ENCODE measurements at regions not wholly inside any gene's neighbourhood (a gene's known extent, or its start where the extent isn't known, plus 50 kb on each side); places are given as distances from the start of the nearest gene placed in this dataset.

- Histone ChIP-seq H3K36me3 (ENCODE audit: insufficient read depth, insufficient read length, low read length) (no peaks in the 10 kb centered on the region), H3K4me1 (ENCODE audit: insufficient read depth, insufficient read length) (no peaks in the 10 kb centered on the region), H3K4me3 (ENCODE audit: insufficient read length, low read depth) (no peak overlapping the region), H3K9me3 (ENCODE audit: insufficient read depth, low read length) (no peaks in the 10 kb centered on the region), H3K9ac (ENCODE audit: insufficient read length, low read depth) (no peak overlapping the region), H3K27me3 (ENCODE audit: insufficient read depth, insufficient read length) (no peaks in the 10 kb centered on the region)
- TF ChIP-seq YY1 (IDR thresholded peaks at IDR 0.05; ENCODE audit: insufficient read depth, insufficient read length) (no peak), ZNF274 (IDR thresholded peaks at IDR 0.05; ENCODE audit: low read depth, low read length) (no peak), SUZ12 (IDR thresholded peaks at IDR 0.05; ENCODE audit: extremely low read depth, insufficient read depth, insufficient read length) (no peak)
- DNase-seq (ENCODE audit: low read depth, low spot score): no peak
Observed at GRCh38 chr4:133402616-133403015, 253.5 kb downstream of the PCDH10 start.

- DNase-seq (ENCODE audit: low read depth, low spot score): no peak
Observed at GRCh38 chr4:133394971-133395627, 246.0 kb downstream of the PCDH10 start.

GRCh38 chr4:133390198-133390855, 241.2 kb downstream of the PCDH10 start:
- Histone ChIP-seq H3K4me1 (ENCODE audit: insufficient read depth, insufficient read length) (no peaks in the 10 kb centered on the region), H3K36me3 (ENCODE audit: insufficient read depth, insufficient read length, low read length) (no peaks in the 10 kb centered on the region), H3K27me3 (ENCODE audit: insufficient read depth, insufficient read length) (no peaks in the 10 kb centered on the region), H3K9me3 (ENCODE audit: insufficient read depth, low read length) (no peaks in the 10 kb centered on the region; the same call in 1 of the 2 replicates), H3K4me3 (ENCODE audit: insufficient read length, low read depth) (no peak overlapping the region), H3K9ac (ENCODE audit: insufficient read length, low read depth) (no peak overlapping the region)
- TF ChIP-seq YY1 (IDR thresholded peaks at IDR 0.05; ENCODE audit: insufficient read depth, insufficient read length): no peak
- no peak for TF ChIP-seq ZNF274 (IDR thresholded peaks at IDR 0.05; ENCODE audit: low read depth, low read length)
- no peak for TF ChIP-seq SUZ12 (IDR thresholded peaks at IDR 0.05; ENCODE audit: extremely low read depth, insufficient read depth, insufficient read length)
- DNase-seq (ENCODE audit: low read depth, low spot score): no peak

More at GRCh38 chr4:133394971-133395627, 246.0 kb downstream of the PCDH10 start:
- no peaks in the 10 kb centered on the region for H3K27me3 ChIP-seq (ENCODE audit: insufficient read depth, insufficient read length)
- H3K4me3 ChIP-seq (ENCODE audit: insufficient read length, low read depth): no peak overlapping the region
- no peaks in the 10 kb centered on the region for H3K4me1 ChIP-seq (ENCODE audit: insufficient read depth, insufficient read length)
- no peaks in the 10 kb centered on the region; the same call in 1 of the 2 replicates for H3K9me3 ChIP-seq (ENCODE audit: insufficient read depth, low read length)
- H3K36me3 ChIP-seq (ENCODE audit: insufficient read depth, insufficient read length, low read length): no peaks in the 10 kb centered on the region
- TF ChIP-seq YY1 (IDR thresholded peaks at IDR 0.05; ENCODE audit: insufficient read depth, insufficient read length) (no peak), SUZ12 (IDR thresholded peaks at IDR 0.05; ENCODE audit: extremely low read depth, insufficient read depth, insufficient read length) (no peak), ZNF274 (IDR thresholded peaks at IDR 0.05; ENCODE audit: low read depth, low read length) (no peak)
- H3K9ac ChIP-seq (ENCODE audit: insufficient read length, low read depth): no peak overlapping the region

GRCh38 chr4:133389029-133389428, 239.9 kb downstream of the PCDH10 start:
- no peaks in the 10 kb centered on the region for H3K36me3 ChIP-seq (ENCODE audit: insufficient read depth, insufficient read length, low read length)

GRCh38 chr4:133385161-133385954, 236.3 kb downstream of the PCDH10 start:
- Histone ChIP-seq H3K4me1 (ENCODE audit: insufficient read depth, insufficient read length) (no peaks in the 10 kb centered on the region), H3K4me3 (ENCODE audit: insufficient read length, low read depth) (no peak overlapping the region), H3K9ac (ENCODE audit: insufficient read length, low read depth) (no peak overlapping the region), H3K36me3 (ENCODE audit: insufficient read depth, insufficient read length, low read length) (no peaks in the 10 kb centered on the region), H3K9me3 (ENCODE audit: insufficient read depth, low read length) (no peaks in the 10 kb centered on the region), H3K27me3 (ENCODE audit: insufficient read depth, insufficient read length) (no peaks in the 10 kb centered on the region)
- no peak for DNase-seq (ENCODE audit: low read depth, low spot score)
- TF ChIP-seq YY1 (IDR thresholded peaks at IDR 0.05; ENCODE audit: insufficient read depth, insufficient read length) (no peak), ZNF274 (IDR thresholded peaks at IDR 0.05; ENCODE audit: low read depth, low read length) (no peak), SUZ12 (IDR thresholded peaks at IDR 0.05; ENCODE audit: extremely low read depth, insufficient read depth, insufficient read length) (no peak)

More at GRCh38 chr4:133389029-133389428, 239.9 kb downstream of the PCDH10 start:
- Histone ChIP-seq H3K9me3 (ENCODE audit: insufficient read depth, low read length) (no peaks in the 10 kb centered on the region), H3K4me1 (ENCODE audit: insufficient read depth, insufficient read length) (no peaks in the 10 kb centered on the region), H3K4me3 (ENCODE audit: insufficient read length, low read depth) (no peak overlapping the region), H3K9ac (ENCODE audit: insufficient read length, low read depth) (no peak overlapping the region), H3K27me3 (ENCODE audit: insufficient read depth, insufficient read length) (no peaks in the 10 kb centered on the region)
- no peak for DNase-seq (ENCODE audit: low read depth, low spot score)
- no peak for TF ChIP-seq YY1 (IDR thresholded peaks at IDR 0.05; ENCODE audit: insufficient read depth, insufficient read length)
- TF ChIP-seq SUZ12 (IDR thresholded peaks at IDR 0.05; ENCODE audit: extremely low read depth, insufficient read depth, insufficient read length): no peak
- no peak for TF ChIP-seq ZNF274 (IDR thresholded peaks at IDR 0.05; ENCODE audit: low read depth, low read length)

- H3K36me3 ChIP-seq (ENCODE audit: insufficient read depth, insufficient read length, low read length): no peaks in the 10 kb centered on the region
- no peaks in the 10 kb centered on the region for H3K4me1 ChIP-seq (ENCODE audit: insufficient read depth, insufficient read length)
- TF ChIP-seq SUZ12 (IDR thresholded peaks at IDR 0.05; ENCODE audit: extremely low read depth, insufficient read depth, insufficient read length): no peak
- TF ChIP-seq YY1 (IDR thresholded peaks at IDR 0.05; ENCODE audit: insufficient read depth, insufficient read length): no peak
- TF ChIP-seq ZNF274 (IDR thresholded peaks at IDR 0.05; ENCODE audit: low read depth, low read length): no peak
Observed at GRCh38 chr4:133379681-133380438, 230.8 kb downstream of the PCDH10 start.

More at GRCh38 chr4:133379681-133380438, 230.8 kb downstream of the PCDH10 start:
- Histone ChIP-seq H3K9me3 (ENCODE audit: insufficient read depth, low read length) (no peaks in the 10 kb centered on the region; the same call in 1 of the 2 replicates), H3K27me3 (ENCODE audit: insufficient read depth, insufficient read length) (no peaks in the 10 kb centered on the region), H3K9ac (ENCODE audit: insufficient read length, low read depth) (no peak overlapping the region), H3K4me3 (ENCODE audit: insufficient read length, low read depth) (no peak overlapping the region)
- DNase-seq (ENCODE audit: low read depth, low spot score): no peak
